Neural cell (in vitro differentiated cells): ENCODE measurements at regions not wholly inside any gene's neighbourhood (a gene's known extent, or its start where the extent isn't known, plus 50 kb on each side); places are given as distances from the start of the nearest gene placed in this dataset.

ENCODE experiments used
- H2AFZ ChIP-seq: fragments of 200-600, 300-800 bp; sonication (generic), shearing (Covaris generic); 2 replicates; pipeline ENCODE4 v1.6.0; 2014; ENCODE audit warnings: low read depth, mild to moderate bottlenecking, antibody characterized with exemption, low read length, moderate library complexity
- H3F3A ChIP-seq: fragments of 200-600 bp; shearing (Covaris generic); 2 replicates; pipeline ENCODE4 v1.6.1; 2016; ENCODE audit warnings: mild to moderate bottlenecking, moderate library complexity, mixed read lengths, antibody characterized with exemption, low read length; ENCODE audit not compliant: insufficient read depth, poor library complexity, severe bottlenecking
- H3K27ac ChIP-seq: fragments of 200-600, 300-800 bp; sonication (generic), shearing (Covaris generic); 2 replicates; pipeline ENCODE4 v1.5.1; 2014; ENCODE audit warnings: mild to moderate bottlenecking, low read length, moderate library complexity
- H3K27me3 ChIP-seq: fragments of 300-800, 200-600 bp; sonication (generic), shearing (Covaris generic); 2 replicates; pipeline ENCODE4 v1.6.0; 2014; ENCODE audit warnings: mild to moderate bottlenecking, low read depth, low read length, moderate library complexity; ENCODE audit not compliant: insufficient read depth
- H3K36me3 ChIP-seq: fragments of 300-800, 200-600 bp; sonication (generic), shearing (Covaris generic); 2 replicates; pipeline ENCODE4 v1.5.1; 2014; ENCODE audit warnings: mild to moderate bottlenecking, antibody characterized with exemption, low read length, moderate library complexity; ENCODE audit not compliant: insufficient read depth
- H3K4me2 ChIP-seq: fragments of 300-800, 200-600 bp; sonication (generic), shearing (Covaris generic); 2 replicates; pipeline ENCODE4 v1.6.0; 2014; ENCODE audit warnings: mild to moderate bottlenecking, low read length
- H3K4me3 ChIP-seq: fragments of 300-800, 200-600 bp; sonication (generic), shearing (Covaris generic); 2 replicates; pipeline ENCODE4 v1.5.1; 2014; ENCODE audit warnings: mild to moderate bottlenecking, low read length, moderate library complexity
- H3K79me2 ChIP-seq: fragments of 200-600 bp; shearing (Covaris generic); replicated peaks from 2 replicates; pipeline ENCODE4 v1.6.0; 2014; ENCODE audit warnings: mild to moderate bottlenecking, low read length, moderate library complexity; ENCODE audit not compliant: insufficient read depth
- H3K9ac ChIP-seq: fragments of 300-800, 200-600 bp; sonication (generic), shearing (Covaris generic); 2 replicates; pipeline ENCODE4 v1.6.1; 2016; ENCODE audit warnings: mild to moderate bottlenecking, low read length, mixed read lengths
- H3K9me2 ChIP-seq: fragments of 200-600 bp; shearing (Covaris generic); 2 replicates; pipeline ENCODE4 v1.6.1; 2016; ENCODE audit warnings: mild to moderate bottlenecking, low read length, mixed read lengths; ENCODE audit not compliant: insufficient read depth
- H3K9me3 ChIP-seq: fragments of 200-600, 300-800 bp; sonication (generic), shearing (Covaris generic); 2 replicates; pipeline ENCODE4 v1.6.1; 2016; ENCODE audit warnings: mild to moderate bottlenecking, mixed run types, low read length, moderate library complexity, mixed read lengths
- H4K20me1 ChIP-seq: fragments of 200-600 bp; shearing (Covaris generic); 2 replicates; pipeline ENCODE4 v1.6.1; 2016; ENCODE audit warnings: mild to moderate bottlenecking, mixed run types; ENCODE audit not compliant: insufficient read depth
- EP300 ChIP-seq: fragments of 450-650 bp; conservative IDR thresholded peaks from 2 replicates; pipeline ENCODE4 v1.6.1; 2014; ENCODE audit warnings: antibody characterized with exemption, mild to moderate bottlenecking, moderate library complexity; ENCODE audit not compliant: poor library complexity, severe bottlenecking
- EZH2 ChIP-seq: fragments of 200-600, 300-800 bp; shearing (Covaris generic), sonication (generic); IDR thresholded peaks from 2 replicates; pipeline ENCODE4 v1.6.1; 2014; ENCODE audit warnings: antibody characterized with exemption, low read length, borderline replicate concordance, mild to moderate bottlenecking; ENCODE audit not compliant: insufficient read depth, poor library complexity, severe bottlenecking
- MXI1 ChIP-seq: fragments of 450-650 bp; conservative IDR thresholded peaks from 2 replicates; pipeline ENCODE4 v1.6.1; 2014; ENCODE audit warnings: antibody characterized with exemption, mild to moderate bottlenecking; ENCODE audit not compliant: poor library complexity, severe bottlenecking
- POLR2AphosphoS5 ChIP-seq: IDR thresholded peaks from 2 replicates; pipeline ENCODE4 v1.6.1; 2012
- RAD21 ChIP-seq: fragments of 450-650 bp; conservative IDR thresholded peaks from 2 replicates; pipeline ENCODE4 v1.6.1; 2014; ENCODE audit warnings: antibody characterized with exemption, mild to moderate bottlenecking, moderate library complexity
- SMC3 ChIP-seq: fragments of 450-650 bp; conservative IDR thresholded peaks from 2 replicates; pipeline ENCODE4 v1.6.1; 2014; ENCODE audit warnings: antibody characterized with exemption, mild to moderate bottlenecking, moderate library complexity; ENCODE audit not compliant: poor library complexity
- TAF1 ChIP-seq: IDR thresholded peaks from 2 replicates; pipeline ENCODE4 v1.6.1; 2012; ENCODE audit warnings: low read depth
- TF ChIP-seq, protein P1 (sequence below): fragments of 450-650 bp; IDR thresholded peaks from 2 replicates; pipeline ENCODE4 v1.5.1; 2014; ENCODE audit warnings: antibody characterized with exemption, mild to moderate bottlenecking, moderate library complexity; ENCODE audit not compliant: poor library complexity, severe bottlenecking
- TF ChIP-seq, protein P2 (sequence below): IDR thresholded peaks from 2 replicates; pipeline ENCODE4 v1.6.1; 2012; ENCODE audit warnings: borderline replicate concordance

- H3K4me3 ChIP-seq = no peak overlapping the region
- H3K79me2 ChIP-seq = no peaks in the 10 kb centered on the region
- H3K36me3 ChIP-seq = no peaks in the 10 kb centered on the region
- H3K27me3 ChIP-seq = no peaks in the 10 kb centered on the region
- no peaks in the 10 kb centered on the region for H4K20me1 ChIP-seq
- no peak overlapping the region for H3K4me2 ChIP-seq
- TF ChIP-seq SMC3 = no peak
- no peak for TF ChIP-seq MXI1
- TF ChIP-seq EZH2 = no peak
- no peak for TF ChIP-seq TAF1
- TF ChIP-seq EP300 = no peak
- TF ChIP-seq, protein P1, sequence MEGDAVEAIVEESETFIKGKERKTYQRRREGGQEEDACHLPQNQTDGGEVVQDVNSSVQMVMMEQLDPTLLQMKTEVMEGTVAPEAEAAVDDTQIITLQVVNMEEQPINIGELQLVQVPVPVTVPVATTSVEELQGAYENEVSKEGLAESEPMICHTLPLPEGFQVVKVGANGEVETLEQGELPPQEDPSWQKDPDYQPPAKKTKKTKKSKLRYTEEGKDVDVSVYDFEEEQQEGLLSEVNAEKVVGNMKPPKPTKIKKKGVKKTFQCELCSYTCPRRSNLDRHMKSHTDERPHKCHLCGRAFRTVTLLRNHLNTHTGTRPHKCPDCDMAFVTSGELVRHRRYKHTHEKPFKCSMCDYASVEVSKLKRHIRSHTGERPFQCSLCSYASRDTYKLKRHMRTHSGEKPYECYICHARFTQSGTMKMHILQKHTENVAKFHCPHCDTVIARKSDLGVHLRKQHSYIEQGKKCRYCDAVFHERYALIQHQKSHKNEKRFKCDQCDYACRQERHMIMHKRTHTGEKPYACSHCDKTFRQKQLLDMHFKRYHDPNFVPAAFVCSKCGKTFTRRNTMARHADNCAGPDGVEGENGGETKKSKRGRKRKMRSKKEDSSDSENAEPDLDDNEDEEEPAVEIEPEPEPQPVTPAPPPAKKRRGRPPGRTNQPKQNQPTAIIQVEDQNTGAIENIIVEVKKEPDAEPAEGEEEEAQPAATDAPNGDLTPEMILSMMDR = no peak
- TF ChIP-seq, protein P2, sequence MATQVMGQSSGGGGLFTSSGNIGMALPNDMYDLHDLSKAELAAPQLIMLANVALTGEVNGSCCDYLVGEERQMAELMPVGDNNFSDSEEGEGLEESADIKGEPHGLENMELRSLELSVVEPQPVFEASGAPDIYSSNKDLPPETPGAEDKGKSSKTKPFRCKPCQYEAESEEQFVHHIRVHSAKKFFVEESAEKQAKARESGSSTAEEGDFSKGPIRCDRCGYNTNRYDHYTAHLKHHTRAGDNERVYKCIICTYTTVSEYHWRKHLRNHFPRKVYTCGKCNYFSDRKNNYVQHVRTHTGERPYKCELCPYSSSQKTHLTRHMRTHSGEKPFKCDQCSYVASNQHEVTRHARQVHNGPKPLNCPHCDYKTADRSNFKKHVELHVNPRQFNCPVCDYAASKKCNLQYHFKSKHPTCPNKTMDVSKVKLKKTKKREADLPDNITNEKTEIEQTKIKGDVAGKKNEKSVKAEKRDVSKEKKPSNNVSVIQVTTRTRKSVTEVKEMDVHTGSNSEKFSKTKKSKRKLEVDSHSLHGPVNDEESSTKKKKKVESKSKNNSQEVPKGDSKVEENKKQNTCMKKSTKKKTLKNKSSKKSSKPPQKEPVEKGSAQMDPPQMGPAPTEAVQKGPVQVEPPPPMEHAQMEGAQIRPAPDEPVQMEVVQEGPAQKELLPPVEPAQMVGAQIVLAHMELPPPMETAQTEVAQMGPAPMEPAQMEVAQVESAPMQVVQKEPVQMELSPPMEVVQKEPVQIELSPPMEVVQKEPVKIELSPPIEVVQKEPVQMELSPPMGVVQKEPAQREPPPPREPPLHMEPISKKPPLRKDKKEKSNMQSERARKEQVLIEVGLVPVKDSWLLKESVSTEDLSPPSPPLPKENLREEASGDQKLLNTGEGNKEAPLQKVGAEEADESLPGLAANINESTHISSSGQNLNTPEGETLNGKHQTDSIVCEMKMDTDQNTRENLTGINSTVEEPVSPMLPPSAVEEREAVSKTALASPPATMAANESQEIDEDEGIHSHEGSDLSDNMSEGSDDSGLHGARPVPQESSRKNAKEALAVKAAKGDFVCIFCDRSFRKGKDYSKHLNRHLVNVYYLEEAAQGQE = no peak
- TF ChIP-seq RAD21 = no peak
- no peak for TF ChIP-seq POLR2AphosphoS5
- no peaks in the 10 kb centered on the region for H3K9me2 ChIP-seq
- no peak overlapping the region for H3K9ac ChIP-seq
- H3K9me3 ChIP-seq = peaks cover 10% of the 10 kb centered on the region
- no peak overlapping the region for H2AFZ ChIP-seq
- H3F3A ChIP-seq = no peaks in the 10 kb centered on the region
- H3K27ac ChIP-seq = no peak overlapping the region
These were observed 577.4 kb upstream of the INTU start for GRCh38 chr4:127055357-127055756.

GRCh38 chr4:127069675-127070074 lies 563.1 kb upstream of the INTU start:
- Histone ChIP-seq H3K9me3 (no peaks in the 10 kb centered on the region), H3K9ac (no peak overlapping the region), H3K27ac (no peak overlapping the region), H3K27me3 (no peaks in the 10 kb centered on the region), H3K9me2 (no peaks in the 10 kb centered on the region), H3K4me2 (no peak overlapping the region), H3K4me3 (no peak overlapping the region), H4K20me1 (no peaks in the 10 kb centered on the region), H2AFZ (no peak overlapping the region), H3F3A (no peaks in the 10 kb centered on the region), H3K36me3 (no peaks in the 10 kb centered on the region), H3K79me2 (no peaks in the 10 kb centered on the region)
- no peak for TF ChIP-seq SMC3
- TF ChIP-seq EP300 = no peak
- TF ChIP-seq, protein P2 = no peak
- TF ChIP-seq EZH2 = no peak
- no peak for TF ChIP-seq POLR2AphosphoS5
- TF ChIP-seq, protein P1 = no peak
